ENCODE measurements at regions not wholly inside any gene's neighbourhood (a gene's known extent, or its start where the extent isn't known, plus 50 kb on each side); places are given as distances from the start of the nearest gene placed in this dataset.
"Not testable (repeated sequence)": the region's sequence is repeated elsewhere in the genome, so short reads cannot be mapped to it uniquely, and the experiment has no call there.

- no peak for TF ChIP-seq CTCF (IDR thresholded peaks at IDR 0.05; ENCODE audit: low read depth, low read length)
- H3K4me3 ChIP-seq (replicated peaks in 1 of 2; ENCODE audit: low read depth in 2 of 2, low read length in 2 of 2): no peak overlapping the region
- DNase-seq (ENCODE audit: low read depth in 2 of 2): peak in 1 of 2 donors; percentile 43
Measured at GRCh38 chr18:28736951-28737350, 560.0 kb upstream of the CDH2 start.

- no peak for DNase-seq (ENCODE audit: low read depth in 2 of 2)
- no peak for TF ChIP-seq CTCF (IDR thresholded peaks at IDR 0.05; ENCODE audit: low read depth, low read length)
Measured at GRCh38 chr18:28736223-28736622, 559.3 kb upstream of the CDH2 start.

GRCh38 chr18:28735731-28736130 lies 558.8 kb upstream of the CDH2 start:
- peak; percentile 92 to 94 for DNase-seq (ENCODE audit: low read depth in 2 of 2)
- no peak for TF ChIP-seq CTCF (IDR thresholded peaks at IDR 0.05; ENCODE audit: low read depth, low read length)
- H3K4me3 ChIP-seq (replicated peaks in 1 of 2; ENCODE audit: low read depth in 2 of 2, low read length in 2 of 2): no peak overlapping the region

More at GRCh38 chr18:28736223-28736622, 559.3 kb upstream of the CDH2 start:
- no peak overlapping the region for H3K4me3 ChIP-seq (replicated peaks in 1 of 2; ENCODE audit: low read depth in 2 of 2, low read length in 2 of 2)

GRCh38 chr18:28729321-28729720 lies 552.4 kb upstream of the CDH2 start:
- no peak overlapping the region for H3K4me3 ChIP-seq (replicated peaks in 1 of 2; ENCODE audit: low read depth in 2 of 2, low read length in 2 of 2)
- peak in 1 of 2 donors; percentile 75 for DNase-seq (ENCODE audit: low read depth in 2 of 2)
- no peak for TF ChIP-seq CTCF (IDR thresholded peaks at IDR 0.05; ENCODE audit: low read depth, low read length)

GRCh38 chr18:28728891-28729290 lies 552.0 kb upstream of the CDH2 start:
- TF ChIP-seq CTCF (IDR thresholded peaks at IDR 0.05; ENCODE audit: low read depth, low read length): no peak
- H3K4me3 ChIP-seq (replicated peaks in 1 of 2; ENCODE audit: low read depth in 2 of 2, low read length in 2 of 2): no peak overlapping the region
- DNase-seq (ENCODE audit: low read depth in 2 of 2): peak in 1 of 2 donors; percentile 73

- H3K4me3 ChIP-seq (replicated peaks in 1 of 2; ENCODE audit: low read depth in 2 of 2, low read length in 2 of 2); DNase-seq (ENCODE audit: low read depth in 2 of 2): not testable (repeated sequence)
Measured at GRCh38 chr18:28727189-28727588, 550.3 kb upstream of the CDH2 start.

GRCh38 chr18:28725876-28726275 lies 548.9 kb upstream of the CDH2 start:
- H3K4me3 ChIP-seq (replicated peaks in 1 of 2; ENCODE audit: low read depth in 2 of 2, low read length in 2 of 2): no peak overlapping the region
- TF ChIP-seq CTCF (IDR thresholded peaks at IDR 0.05; ENCODE audit: low read depth, low read length): no peak
- peak in 1 of 2 donors; percentile 28 for DNase-seq (ENCODE audit: low read depth in 2 of 2)
